NCI-H510A (cell line): ENCODE measurements at regions not wholly inside any gene's neighbourhood (a gene's known extent, or its start where the extent isn't known, plus 50 kb on each side); places are given as distances from the start of the nearest gene placed in this dataset.

Experiments
- DNase-seq: peaks from one replicate; lab custom pipeline; 2025; lab: John Stamatoyannopoulos, UW

DNA sequence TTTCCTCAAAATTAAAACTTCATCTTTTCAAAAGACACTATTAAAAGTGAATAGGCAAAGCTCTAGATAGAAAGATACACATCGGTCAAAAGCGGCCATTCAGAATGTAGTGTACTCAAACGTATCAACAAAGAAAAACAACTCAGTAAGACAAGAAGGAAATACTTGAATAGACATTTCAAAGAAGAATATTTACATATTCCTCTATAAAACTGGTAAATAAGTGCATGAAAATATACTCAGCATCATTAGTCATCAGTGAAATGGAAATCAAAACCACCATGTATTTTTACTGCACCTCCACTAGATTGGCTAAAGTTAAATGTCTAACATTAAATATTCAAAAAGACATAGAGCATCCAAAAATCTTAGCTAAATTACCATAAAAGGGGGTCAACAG lies 551.1 kb upstream of the SORCS1 start:
- DNase-seq: no peak

DNA sequence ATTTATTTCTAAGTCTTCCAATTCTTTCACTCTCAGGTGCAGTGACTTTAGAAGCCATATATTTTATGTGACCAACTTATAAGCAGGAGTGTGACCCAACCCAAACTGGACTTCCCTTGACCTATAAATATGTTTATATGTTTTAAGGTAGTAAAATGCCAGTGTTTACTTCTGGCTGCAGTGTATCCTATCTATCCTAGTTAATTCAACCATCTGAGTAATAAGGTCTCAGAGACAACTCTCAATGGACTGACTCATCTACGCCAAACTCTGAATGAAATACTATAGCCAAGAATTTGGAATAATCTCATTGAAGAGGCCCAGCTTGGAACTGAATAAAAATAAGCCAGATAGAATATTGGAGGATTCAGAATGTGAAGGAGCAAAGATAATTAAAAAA lies 544.5 kb upstream of the SORCS1 start:
- no peak for DNase-seq

DNA sequence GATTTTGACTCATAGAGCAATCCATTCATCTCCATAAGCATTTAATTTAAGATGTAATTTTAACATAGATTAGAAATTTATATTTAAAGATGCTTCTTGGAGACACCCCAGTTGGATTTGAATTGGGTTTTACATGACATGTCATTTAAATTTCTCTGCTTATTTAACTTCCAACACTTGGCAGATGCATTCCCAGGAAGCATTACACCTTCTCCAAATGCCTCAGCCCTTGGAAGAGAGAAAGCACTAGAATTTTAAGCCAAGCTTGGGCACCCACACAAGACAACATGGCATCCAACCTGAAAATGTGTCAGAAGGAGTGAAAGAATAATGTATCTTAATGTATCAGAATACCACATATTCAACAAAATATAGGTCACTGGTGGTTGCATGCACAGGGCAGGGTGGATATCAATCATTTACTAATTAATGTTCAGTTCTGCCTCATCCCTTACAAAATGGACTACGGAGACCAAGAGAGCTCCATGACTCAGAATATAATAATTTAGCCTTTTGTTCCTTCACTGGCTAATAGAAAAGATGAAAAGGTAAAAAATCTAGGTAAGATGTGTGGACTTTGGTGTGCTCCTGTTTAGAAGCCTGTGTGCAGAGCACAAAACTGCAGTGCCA lies 541.7 kb upstream of the SORCS1 start:
- DNase-seq: no peak

DNA sequence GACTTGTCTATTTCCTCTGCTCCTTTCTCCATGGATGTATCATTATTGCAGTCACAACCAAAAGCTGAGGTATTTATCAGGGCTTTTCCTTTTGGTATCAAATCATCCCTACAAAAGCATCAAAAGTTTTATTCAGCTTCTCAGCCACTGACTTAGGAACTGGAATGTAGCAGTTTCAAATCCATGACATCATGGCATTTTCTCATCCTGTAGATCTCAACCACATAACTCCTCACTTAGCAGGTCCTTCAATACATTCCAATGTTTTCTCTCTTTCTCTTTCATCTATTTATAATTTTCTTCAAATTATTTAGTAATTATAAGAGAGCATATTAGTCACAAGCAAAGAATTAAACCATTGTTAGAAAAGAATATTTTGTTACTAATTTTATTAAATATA lies 537.4 kb upstream of the SORCS1 start:
- DNase-seq: no peak

DNA sequence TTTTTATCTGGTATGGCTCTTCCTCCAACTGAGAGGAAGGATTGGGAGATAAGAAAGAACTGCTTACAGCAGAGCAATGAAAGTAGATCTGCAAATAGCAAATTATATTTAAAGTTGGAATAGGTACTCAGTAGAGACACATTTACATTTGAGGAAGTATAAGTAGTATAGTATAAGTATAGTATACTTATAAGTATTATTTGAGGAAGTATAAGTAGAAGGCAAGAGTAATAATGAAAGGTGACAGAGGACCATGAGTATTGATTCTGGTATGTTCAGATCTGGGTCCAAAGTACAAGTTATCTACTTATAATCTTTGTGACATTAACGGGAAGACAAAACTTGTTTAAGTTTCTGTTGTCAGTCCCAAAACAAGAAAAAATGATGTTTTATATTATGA lies 527.6 kb upstream of the SORCS1 start:
- DNase-seq: no peak

DNA sequence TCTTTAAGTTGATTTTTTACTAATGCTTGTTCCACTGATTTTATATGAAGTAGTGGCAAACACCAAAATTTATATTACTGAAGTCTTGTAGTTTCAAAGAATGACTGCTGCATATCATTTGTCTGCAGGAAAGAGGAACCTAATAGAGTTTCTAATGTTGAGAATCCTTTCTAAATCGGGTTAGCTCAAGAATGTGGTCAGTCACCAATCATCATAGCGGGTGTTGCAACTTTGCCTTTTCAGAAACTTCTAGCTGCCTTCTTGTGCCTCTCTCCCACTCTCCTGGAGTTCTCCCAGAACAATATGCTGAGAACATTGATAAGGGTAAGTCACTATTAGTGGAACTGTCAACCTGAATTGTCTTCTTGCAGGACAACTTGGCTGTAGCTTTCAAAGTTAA lies 524.8 kb upstream of the SORCS1 start:
- DNase-seq: no peak

DNA sequence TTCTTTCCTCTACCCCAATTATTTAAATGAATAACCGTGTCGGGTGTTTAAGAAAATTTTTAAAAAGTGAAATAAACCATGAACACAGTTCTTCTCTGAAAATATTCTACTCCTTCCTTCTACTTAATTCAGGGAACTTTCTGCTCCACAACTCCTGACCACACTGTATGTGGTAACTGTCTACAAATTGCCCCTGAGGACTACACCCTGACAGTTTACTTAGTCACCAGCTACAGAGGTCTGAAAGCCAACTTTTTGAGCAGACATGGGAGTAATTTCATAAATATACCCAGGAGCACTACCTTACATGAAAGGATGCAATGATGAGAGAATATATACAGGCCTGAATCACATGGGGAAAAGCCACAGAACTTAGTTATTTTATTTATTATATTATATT lies 523.2 kb upstream of the SORCS1 start:
- DNase-seq: no peak

DNA sequence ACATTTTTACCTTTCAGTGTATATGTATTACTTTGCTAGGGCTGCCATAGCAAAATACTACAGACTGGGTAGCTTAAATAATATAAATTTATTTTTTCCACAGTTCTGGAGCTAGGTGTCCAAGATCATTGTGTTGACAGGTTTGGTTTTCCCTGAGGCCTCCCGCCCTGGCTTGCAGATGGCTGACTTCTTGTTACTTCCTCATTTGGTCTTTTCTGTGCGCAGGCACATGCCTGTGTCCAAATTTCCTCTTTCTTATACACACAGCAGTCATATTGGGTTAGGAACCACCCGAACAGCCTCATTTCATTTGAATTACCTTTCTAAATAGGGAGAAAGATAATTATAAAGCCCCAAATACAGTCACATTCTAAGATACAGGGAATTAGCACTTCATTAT lies 521.6 kb upstream of the SORCS1 start:
- no peak for DNase-seq

DNA sequence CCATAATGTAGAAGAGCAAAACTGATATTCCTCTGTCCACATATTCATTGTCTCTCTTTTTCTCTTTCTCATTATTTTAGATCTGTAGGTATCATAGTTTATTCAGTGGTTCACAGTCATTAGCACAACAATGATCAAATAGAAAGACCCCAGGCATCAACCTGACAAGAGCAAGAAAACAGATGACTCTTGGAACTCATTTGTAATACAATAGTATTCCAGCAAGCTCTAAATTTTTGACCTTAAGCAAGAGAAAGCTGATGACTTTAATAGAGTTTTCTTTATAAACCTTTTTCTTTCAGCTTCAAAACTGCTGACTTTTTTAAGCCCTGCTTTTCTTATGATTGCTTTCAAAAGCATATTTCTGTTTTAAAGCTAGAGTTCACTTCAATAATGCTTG lies 507.5 kb upstream of the SORCS1 start:
- no peak for DNase-seq

DNA sequence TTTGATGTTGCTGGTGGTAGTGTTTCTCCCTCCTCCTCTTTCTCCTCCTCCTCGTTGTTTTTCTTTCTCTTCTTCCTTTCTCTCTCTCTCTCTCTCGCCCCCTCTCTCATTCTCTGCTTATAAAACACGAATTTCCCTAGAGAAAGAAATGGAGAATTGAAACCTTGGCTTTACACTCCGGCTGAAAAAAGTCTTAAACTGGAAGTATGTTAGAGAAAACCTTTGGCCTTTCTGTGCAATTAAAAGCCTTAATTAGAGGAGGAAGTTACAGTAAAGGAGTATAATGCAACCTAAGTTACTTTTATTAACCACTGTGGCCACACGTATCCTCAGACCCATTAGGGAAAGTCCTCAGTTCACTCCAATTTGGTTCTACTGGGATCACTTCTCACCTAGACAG lies 501.7 kb upstream of the SORCS1 start:
- no peak for DNase-seq

DNA sequence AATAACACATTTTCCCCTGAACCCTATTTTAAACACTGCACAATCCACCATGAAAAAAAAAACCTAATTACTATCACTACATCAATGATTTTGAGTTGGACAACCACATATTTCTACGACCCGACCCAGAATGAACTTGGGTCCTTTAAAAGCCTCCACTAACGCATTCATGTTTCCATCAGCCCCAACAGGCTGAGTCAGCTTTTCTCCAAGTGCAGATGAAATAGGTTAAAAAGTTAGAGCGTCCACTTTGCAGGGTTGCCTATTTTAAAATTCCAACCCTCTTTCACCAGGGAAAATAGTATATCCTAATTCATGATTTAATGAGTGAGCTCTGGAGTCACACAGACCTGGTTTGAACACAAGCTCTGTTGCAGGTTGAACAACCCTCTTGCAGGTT lies 501.0 kb upstream of the SORCS1 start:
- no peak for DNase-seq

DNA sequence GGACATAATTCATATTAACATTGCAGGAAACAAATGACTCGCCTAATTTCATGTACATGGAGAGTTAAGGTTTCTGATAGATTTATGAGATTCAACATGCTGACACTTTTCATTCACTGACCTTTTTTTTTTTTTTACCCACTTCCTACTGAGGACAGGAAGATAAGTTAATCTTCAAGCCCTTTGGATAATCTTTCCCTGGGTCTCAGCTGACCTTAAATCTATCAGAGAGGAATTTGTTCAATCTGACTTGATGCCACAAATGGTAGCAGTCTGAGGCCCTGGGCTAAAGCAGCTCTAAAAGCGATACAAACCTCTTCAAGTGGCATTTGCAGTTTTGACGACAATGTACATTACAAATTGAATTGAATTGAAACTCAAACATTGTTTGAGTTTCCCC lies 493.3 kb upstream of the SORCS1 start:
- DNase-seq: no peak

DNA sequence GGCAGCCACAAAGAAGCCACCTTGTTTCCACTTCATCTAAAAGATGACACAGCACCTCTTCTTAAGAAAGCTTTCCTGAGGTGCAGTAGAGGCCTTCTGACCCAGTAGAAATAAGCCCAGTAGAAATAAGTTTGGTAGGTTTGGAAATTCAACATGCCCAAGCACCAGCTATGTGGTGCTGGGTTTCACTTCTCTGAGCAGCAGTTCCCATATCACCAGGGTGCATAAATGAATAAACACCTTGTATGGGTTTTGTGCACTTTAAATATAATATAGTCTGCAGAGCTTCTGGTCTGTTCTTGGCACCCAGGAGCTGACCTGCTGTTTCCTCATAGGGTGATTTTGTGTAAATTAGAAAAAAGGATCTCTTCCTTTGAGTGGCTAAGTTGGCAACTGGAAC lies 492.4 kb upstream of the SORCS1 start:
- no peak for DNase-seq

DNA sequence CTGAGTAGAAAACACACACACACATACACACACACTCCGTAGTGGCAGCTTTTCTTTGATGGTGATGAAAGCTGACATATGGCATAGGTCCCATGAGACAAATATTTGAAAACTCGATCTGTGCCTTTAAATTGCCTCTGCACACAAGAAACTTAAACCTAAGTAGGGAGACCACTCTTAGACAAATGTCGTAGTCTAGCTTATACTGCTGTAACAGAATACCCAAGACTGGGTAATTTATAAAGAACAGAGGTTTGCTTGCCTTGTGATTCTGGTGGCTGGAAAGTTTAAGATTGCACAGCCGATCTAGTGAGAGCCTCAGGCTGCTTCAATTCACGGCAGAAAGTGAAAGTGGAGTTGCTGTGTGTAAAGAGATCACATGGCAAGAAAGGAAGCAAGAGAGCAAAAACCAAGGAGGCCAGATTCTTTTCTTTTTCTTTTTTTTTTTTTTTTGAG lies 489.4 kb upstream of the SORCS1 start:
- DNase-seq: no peak

DNA sequence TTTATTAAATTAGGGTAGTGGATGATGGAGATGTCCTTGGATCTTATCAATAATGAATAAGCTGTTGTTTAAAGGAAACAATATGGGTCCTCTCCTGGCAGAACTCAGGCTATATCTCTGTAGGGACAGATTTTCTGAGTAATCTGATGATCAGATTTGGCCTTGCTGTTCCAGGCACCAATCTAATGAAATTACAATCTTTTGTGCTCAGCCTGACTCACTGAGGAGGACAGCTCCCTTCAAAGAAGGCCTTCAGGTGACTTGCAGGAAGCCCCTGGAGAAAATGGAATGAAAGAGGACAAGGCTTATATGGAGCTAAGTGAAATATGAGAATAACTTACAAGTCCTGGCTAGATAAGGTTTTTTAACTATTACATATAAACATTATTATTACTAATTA lies 486.4 kb upstream of the SORCS1 start:
- DNase-seq: no peak

DNA sequence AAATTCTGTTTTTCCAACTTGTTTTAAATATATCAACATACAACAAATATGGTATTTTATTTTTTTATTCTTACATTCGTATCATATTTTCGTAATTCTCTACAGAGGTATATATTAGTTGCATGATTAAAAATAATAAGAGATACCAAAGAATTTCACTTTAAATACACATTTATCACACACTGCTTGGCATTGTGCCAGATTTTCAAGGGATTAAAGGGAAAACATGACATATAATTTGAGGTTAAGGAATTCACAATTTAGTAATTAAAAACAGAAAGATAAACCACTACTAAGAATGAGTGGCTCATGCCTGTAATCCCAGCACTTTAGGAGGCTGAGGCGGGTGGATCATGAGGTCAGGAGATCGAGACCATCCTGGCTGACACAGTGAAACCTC lies 484.7 kb upstream of the SORCS1 start:
- no peak for DNase-seq

DNA sequence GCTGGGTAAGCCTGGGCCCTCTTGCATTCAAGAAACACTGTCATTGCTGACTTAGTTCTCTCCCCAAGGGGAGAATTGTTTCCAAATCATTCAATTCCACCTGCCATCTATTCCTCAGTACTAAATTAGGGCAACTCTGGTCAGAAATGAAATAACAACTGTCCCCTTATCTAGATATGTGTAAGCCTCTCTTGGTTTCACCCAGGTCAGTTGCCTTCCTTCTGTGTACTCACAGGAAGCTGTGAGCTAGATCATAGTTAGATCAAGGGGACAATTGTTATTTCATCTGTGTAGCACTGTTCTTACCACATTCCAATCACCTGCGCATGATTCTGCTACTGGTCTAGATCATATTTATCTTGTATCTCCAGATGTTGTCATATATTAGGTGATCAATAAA lies 483.0 kb upstream of the SORCS1 start:
- no peak for DNase-seq

DNA sequence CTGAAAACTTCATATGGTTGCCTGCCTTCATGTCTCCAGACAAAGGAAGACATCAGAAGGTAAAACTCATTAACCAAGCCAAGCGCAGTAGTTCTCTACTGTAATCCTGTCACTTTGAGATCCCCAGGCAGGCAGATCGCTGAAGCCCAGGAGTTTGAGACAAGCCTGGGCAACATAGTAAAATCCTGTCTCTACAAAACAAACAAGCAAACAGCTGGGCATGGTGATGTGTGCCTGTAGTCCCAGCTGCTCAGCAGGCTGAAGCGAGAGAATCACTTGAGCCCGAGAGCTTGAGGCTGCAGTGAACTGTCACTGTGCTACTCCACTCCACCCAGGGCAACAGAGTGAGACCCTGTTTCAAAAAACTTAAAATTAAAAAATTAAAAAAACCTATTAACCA lies 467.4 kb upstream of the SORCS1 start:
- no peak for DNase-seq

DNA sequence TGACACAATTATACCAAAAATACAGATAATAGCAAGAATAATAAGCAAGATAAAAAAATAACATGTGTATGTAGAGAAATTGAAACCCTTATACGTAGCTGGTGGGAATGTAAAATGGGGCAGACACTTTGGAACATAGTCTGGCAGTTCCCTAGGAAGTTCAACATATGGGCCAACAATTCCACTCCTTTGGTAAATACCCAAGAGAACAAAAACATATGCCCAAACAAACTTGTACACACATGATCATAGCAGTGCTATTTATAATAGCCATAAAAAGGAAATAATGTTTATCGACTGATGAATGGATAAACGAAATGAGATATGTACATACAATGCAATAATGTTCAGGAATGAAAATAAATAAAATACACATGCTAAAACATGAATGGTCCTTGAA lies 462.4 kb upstream of the SORCS1 start:
- no peak for DNase-seq

DNA sequence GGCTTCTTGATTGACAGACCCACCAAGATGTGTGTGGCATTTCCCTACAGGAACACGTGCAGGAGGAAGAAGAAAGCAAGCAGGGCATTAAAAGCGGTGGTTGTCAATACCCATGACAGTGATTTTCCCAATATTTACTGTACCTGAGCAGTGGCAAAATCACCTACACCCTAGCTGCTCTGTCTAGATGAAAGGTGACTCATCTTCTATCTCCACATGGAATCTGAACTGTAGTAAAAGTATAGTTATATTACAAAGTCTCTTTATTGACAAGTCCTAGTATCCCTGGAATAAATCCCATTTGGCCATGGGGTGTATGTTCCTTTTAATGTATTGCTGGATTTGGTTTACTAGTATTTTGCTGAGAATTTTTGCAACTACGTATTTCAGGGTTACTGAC lies 458.8 kb upstream of the SORCS1 start:
- DNase-seq: no peak

DNA sequence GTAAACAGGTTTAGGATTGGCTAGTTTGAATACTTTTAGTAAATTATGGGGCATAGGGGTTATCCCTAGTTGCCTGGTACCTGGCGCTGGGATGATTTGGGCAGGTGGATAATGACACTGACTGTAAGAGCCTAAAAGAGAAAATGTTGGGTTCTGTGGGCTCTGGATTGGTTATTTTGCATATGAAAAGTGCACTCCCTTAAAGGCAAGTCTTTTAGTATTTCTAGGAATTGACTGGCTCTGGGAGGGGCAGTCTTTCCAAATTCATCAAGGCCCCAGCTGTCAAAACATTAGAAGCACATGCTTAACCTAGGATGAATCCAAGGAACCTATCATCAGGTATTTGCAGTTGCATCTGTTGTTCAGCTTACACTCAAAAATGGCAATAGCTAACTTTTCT lies 454.6 kb upstream of the SORCS1 start:
- DNase-seq: no peak

DNA sequence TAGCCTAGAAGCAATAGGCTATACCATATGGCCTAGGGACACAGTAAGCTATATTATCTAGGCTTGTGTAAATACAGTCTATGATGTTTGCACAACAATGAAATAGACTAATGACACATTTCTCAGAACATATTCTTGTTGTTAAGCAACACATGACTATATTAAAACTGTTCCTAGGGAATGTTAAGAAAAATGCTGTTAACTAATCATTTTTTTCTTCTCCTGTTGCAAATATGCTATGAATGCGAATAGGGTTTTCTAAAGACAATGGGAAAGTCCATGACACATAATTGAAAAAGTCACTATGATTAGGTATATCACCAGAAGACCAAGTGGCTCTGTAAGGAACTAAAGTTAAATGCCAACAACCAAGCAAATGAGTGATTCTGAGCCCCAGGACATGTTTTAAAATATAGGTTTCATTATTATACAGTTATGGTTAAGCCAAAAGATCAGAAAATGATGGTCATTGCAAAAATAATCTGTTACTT lies 454.0 kb upstream of the SORCS1 start:
- DNase-seq: no peak

DNA sequence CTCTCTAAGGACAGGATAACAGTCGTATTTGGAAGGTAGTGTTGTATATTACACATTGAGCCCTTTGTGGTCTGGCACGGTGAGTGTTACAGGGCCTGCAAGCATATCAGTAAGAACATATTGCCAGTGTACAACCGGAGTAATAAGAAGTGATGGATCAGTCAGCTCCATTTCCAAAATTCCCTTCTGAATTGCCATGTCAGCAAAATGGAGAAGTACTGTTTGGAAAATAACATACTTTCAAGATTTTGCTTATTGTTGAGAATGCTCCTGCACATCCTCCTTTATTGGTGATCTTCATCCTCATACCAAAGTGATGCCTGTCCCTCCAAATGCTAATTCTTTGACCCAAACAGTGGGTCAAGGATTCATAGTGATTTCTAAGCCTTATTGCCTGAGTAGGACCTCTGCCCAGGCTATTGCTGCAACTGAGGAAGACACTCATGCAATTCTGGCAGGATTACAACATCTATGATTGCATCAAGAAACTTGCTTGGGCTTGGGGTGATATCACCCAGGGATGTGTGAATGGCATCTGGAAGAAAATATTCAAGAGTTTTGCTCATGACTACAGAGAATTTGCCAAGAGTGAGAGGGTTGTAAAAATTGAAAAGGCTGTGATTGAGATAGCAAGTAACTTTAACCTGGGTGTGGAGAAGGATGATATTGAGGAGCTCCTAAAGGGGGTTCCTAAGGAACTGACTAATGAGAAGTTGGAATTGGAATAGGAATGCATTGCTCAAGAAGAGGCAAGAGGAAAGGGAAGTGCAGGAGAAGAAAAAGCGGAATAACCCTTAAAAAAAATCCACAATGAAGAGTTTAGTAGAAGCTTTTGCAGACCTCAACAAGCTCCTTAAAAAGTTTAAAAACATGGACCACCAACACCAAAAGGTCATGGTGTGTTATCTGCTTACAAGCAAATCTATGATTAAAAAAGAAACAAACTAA lies 452.2 kb upstream of the SORCS1 start:
- DNase-seq: no peak

DNA sequence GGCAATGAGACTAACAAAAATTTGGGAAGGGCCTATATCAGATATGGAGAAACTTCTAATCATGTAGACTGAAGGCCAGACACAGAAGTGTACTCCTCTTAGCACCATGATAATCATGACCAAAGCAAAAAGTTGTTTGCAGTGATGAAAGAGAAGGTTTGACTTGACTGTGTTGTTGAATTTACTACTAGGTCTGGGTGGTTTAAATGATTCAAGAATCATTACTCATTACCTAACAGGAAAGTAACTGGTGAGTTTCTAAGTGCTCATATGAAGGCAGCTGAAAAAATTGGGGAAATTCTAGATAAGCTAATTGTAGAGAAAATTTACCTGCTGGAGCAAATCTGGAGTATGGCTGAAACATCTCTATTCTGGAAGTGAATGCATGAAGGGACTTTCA lies 451.5 kb upstream of the SORCS1 start:
- DNase-seq: no peak
